AG04450 (cell line): ENCODE measurements at regions not wholly inside any gene's neighbourhood (a gene's known extent, or its start where the extent isn't known, plus 50 kb on each side); places are given as distances from the start of the nearest gene placed in this dataset.

ENCODE experiments used
- CTCF ChIA-PET: fragments of 300-600, 350-600 bp; formaldehyde crosslinking; extraction: SDS; loops from one replicate; lab custom pipeline; 2022; ENCODE audit warnings: antibody characterized with exemption, inconsistent platforms; lab: Charles Lee
- POLR2A ChIA-PET: fragments of 350-600 bp; formaldehyde crosslinking; extraction: SDS; loops from one replicate; lab custom pipeline; 2021; ENCODE audit warnings: antibody characterized with exemption, inconsistent platforms; lab: Yijun Ruan, JAX
- DNase-seq: peaks from one replicate; pipeline ENCODE4 v3.0.0-alpha.2; 2011; ENCODE audit warnings: low read depth, low spot score
- H3K27ac ChIP-seq: one replicate; pipeline ENCODE4 v1.5.1; 2012; ENCODE audit warnings: low read depth, low read length, control low read depth
- H3K27me3 ChIP-seq: one replicate; pipeline ENCODE4 v1.6.0; 2012; ENCODE audit warnings: low read length; ENCODE audit not compliant: control insufficient read depth, insufficient read depth
- H3K4me3 ChIP-seq: 2 replicates; pipeline ENCODE4 v1.5.1; 2011; ENCODE audit warnings: mild to moderate bottlenecking, low read depth, low read length, control low read depth
- H3K9me3 ChIP-seq: 2 replicates; pipeline ENCODE4 v1.5.1; 2012; ENCODE audit warnings: low read length; ENCODE audit not compliant: control insufficient read depth, insufficient read depth
- TF ChIP-seq, protein P1 (sequence below): IDR thresholded peaks from 2 replicates; pipeline ENCODE4 v1.5.1; 2011; ENCODE audit warnings: low read depth, low read length, control low read depth, inconsistent platforms

DNA sequence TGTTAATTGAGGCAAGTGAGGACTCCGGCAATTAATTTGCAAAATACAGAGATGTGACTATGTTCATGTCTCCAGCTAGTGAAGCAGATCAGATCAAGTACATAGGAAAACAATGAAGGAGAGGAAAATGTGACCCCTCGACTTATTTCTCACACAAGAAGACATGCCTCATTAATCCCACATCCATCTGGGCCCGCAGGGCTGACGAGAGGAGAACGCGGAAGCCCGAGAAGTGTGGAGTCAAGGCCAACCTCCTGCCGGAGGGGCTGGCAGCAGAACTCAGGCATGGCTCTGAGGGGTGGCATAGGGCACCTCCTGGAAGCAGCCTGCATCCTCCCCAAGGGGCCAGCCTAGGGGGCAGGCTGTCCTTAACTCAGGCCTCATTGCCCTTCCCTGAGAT is 54.4 kb downstream of the ZNF503 start:
- H3K4me3 ChIP-seq, result no peak overlapping the region
- no peak overlapping the region for H3K27ac ChIP-seq
- peaks cover 10% of the 10 kb centered on the region for H3K9me3 ChIP-seq
- DNase-seq, result no peak
- POLR2A ChIA-PET, result no interaction called here
- TF ChIP-seq, protein P1, sequence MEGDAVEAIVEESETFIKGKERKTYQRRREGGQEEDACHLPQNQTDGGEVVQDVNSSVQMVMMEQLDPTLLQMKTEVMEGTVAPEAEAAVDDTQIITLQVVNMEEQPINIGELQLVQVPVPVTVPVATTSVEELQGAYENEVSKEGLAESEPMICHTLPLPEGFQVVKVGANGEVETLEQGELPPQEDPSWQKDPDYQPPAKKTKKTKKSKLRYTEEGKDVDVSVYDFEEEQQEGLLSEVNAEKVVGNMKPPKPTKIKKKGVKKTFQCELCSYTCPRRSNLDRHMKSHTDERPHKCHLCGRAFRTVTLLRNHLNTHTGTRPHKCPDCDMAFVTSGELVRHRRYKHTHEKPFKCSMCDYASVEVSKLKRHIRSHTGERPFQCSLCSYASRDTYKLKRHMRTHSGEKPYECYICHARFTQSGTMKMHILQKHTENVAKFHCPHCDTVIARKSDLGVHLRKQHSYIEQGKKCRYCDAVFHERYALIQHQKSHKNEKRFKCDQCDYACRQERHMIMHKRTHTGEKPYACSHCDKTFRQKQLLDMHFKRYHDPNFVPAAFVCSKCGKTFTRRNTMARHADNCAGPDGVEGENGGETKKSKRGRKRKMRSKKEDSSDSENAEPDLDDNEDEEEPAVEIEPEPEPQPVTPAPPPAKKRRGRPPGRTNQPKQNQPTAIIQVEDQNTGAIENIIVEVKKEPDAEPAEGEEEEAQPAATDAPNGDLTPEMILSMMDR, result no peak
- CTCF ChIA-PET, result no interaction called here
- H3K27me3 ChIP-seq, result peaks cover 17% of the 10 kb centered on the region

DNA sequence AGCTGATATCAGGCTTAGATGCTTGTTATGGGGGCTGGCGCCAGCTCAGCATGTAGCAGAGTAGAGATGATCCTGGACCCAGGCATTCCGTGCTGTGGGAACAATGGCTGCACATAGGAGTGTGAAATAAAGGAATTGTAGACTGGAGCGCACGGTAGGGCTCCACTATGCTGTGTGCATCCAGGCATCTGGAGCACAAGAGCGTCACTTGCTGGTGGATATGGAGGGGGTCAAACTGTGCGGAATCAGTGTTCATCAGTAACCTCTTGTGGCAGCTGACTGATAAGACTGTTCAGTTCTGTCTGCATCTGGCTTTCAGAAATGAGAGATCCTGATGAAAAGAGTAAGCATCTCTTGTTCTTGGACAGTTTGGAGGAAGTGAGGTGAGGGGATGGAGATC is 55.8 kb downstream of the ZNF503 start:
- POLR2A ChIA-PET, result no interaction called here
- TF ChIP-seq, protein P1, result no peak
- CTCF ChIA-PET, result no interaction called here

DNA sequence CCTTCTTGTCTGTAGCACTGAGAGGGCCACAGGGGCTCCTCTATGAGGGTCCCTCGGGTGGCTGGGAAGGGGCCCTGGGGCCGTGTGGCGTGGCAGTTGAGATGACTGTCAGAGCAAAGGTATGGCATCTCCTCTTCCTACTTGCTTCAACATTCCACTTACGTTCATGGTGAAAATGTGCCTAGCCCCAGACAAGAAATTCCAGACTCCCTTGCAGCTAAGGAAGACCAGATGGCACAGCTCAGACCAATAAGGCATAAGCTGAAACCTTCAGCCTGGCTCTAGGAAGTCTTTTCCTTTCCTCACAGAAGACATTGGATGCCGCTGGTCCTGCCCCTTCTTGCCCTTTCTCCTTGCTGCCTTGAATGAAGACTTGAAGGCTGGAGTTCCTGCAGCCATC is 57.4 kb downstream of the ZNF503 start:
- Histone ChIP-seq H3K27ac (no peak overlapping the region), H3K27me3 (peaks cover 18% of the 10 kb centered on the region), H3K4me3 (no peak overlapping the region), H3K9me3 (peaks cover 10% of the 10 kb centered on the region)
- CTCF ChIA-PET, result no interaction called here
- TF ChIP-seq, protein P1, result no peak
- DNase-seq, result no peak
- POLR2A ChIA-PET, result no interaction called here

More for the DNA sequence above, 55.8 kb downstream of the ZNF503 start:
- Histone ChIP-seq H3K27me3 (peaks cover 18% of the 10 kb centered on the region), H3K4me3 (no peak overlapping the region), H3K27ac (no peak overlapping the region), H3K9me3 (peaks cover 10% of the 10 kb centered on the region)
- DNase-seq, result no peak

DNA sequence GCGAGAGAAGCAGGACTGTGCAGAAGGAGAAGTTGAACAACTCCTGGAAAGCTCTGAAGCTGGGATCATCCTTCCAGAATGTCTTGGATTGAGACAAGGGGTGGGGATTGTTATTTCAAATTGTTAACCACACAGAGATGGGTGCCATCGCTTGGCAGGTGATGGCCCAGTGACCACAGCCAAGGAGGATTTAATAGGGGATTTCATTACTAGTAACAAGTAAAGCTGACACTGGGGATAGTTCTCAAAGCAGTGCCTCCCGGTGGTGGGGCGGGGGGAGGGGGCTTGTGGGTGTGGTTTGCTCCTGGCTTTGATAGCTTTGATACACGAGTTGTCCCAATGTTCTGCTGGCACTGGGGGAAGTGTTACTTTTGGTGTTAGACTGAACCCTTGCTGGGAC is 59.2 kb downstream of the ZNF503 start:
- H3K4me3 ChIP-seq, result no peak overlapping the region
- H3K27me3 ChIP-seq, result peaks cover 18% of the 10 kb centered on the region
- DNase-seq, result no peak
- H3K9me3 ChIP-seq, result peaks cover 10% of the 10 kb centered on the region
- ChIA-PET CTCF (no interaction called here), POLR2A (no interaction called here)
- H3K27ac ChIP-seq, result no peak overlapping the region
- TF ChIP-seq, protein P1, result no peak

DNA sequence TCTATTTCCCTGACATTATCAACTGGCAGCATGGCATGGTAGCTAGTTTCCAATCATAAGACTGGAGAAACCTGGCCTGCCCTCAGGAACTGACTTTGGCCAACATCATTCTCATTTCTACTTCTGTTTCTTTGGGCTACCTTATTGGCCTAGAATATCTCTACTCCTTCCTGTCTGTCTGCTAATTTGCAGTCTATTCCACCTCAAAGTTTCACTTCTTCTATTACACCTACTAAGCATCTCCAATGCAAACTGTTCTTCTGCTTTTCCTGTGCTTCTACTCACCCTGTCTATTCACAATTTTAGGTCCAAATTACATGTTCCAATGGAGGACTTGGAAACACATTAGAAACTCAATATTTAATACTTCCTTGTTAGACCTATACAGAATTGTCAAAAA is 65.6 kb downstream of the ZNF503 start:
- no peak for DNase-seq
- H3K9me3 ChIP-seq, result no peaks in the 10 kb centered on the region
- ChIA-PET POLR2A (interaction anchor here (0.6 kb wide), 1 partner anchor 63 kb away, joined by 4 read pairs; no protein-coding TSS in a partner anchor), CTCF (no interaction called here)
- peaks cover 8% of the 10 kb centered on the region for H3K27me3 ChIP-seq
- TF ChIP-seq, protein P1, result no peak
- H3K4me3 ChIP-seq, result no peak overlapping the region
- no peak overlapping the region for H3K27ac ChIP-seq
